ENCODE measurements at regions not wholly inside any gene's neighbourhood (a gene's known extent, or its start where the extent isn't known, plus 50 kb on each side); places are given as distances from the start of the nearest gene placed in this dataset.

DNA sequence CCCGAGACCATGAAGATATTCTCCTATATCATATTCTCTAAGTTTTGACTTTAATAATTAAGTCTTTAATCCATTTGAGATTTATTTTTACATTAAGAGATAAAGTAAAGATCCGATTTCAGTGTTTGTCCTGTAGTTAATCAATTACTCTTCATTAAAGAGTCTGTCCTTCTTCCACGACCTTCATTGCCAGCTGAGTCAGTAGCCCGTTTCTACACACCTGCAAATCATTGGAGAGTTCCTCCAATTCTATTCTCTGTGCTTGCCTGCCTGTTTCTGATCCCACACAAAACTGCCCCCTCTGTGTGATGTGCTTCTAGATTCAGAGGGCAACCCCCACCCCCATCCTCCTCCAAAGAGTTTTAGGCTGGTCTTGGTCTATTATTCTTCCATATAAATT is 119.2 kb downstream of the KCNF1 start:
- TF ChIP-seq, protein P1, sequence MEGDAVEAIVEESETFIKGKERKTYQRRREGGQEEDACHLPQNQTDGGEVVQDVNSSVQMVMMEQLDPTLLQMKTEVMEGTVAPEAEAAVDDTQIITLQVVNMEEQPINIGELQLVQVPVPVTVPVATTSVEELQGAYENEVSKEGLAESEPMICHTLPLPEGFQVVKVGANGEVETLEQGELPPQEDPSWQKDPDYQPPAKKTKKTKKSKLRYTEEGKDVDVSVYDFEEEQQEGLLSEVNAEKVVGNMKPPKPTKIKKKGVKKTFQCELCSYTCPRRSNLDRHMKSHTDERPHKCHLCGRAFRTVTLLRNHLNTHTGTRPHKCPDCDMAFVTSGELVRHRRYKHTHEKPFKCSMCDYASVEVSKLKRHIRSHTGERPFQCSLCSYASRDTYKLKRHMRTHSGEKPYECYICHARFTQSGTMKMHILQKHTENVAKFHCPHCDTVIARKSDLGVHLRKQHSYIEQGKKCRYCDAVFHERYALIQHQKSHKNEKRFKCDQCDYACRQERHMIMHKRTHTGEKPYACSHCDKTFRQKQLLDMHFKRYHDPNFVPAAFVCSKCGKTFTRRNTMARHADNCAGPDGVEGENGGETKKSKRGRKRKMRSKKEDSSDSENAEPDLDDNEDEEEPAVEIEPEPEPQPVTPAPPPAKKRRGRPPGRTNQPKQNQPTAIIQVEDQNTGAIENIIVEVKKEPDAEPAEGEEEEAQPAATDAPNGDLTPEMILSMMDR (conservative IDR thresholded peaks at IDR 0.05; ENCODE audit: low read length), result no peak
- TF ChIP-seq EZH2phosphoT487 (IDR thresholded peaks at IDR 0.05; ENCODE audit: borderline replicate concordance), result no peak
